NB4 (cell line): ENCODE measurements at regions not wholly inside any gene's neighbourhood (a gene's known extent, or its start where the extent isn't known, plus 50 kb on each side); places are given as distances from the start of the nearest gene placed in this dataset.

Source experiments
- CTCF ChIP-seq: IDR thresholded peaks from one replicate; pipeline ENCODE4 v1.5.1; 2012; ENCODE audit warnings: low read depth, low read length
- MAX ChIP-seq: IDR thresholded peaks from 2 replicates; pipeline ENCODE4 v1.6.1; 2011; ENCODE audit warnings: low read depth, low read length
- MYC ChIP-seq: IDR thresholded peaks from 2 replicates; pipeline ENCODE4 v1.6.1; 2011; ENCODE audit warnings: low read depth, low read length
- POLR2A ChIP-seq: IDR thresholded peaks from 2 replicates; pipeline ENCODE4 v1.6.1; 2011; ENCODE audit warnings: mild to moderate bottlenecking; ENCODE audit not compliant: insufficient read length; ENCODE audit errors: extremely low read depth

GRCh38 chr16:60684002-60684401, 1352.2 kb downstream of the CDH8 start:
- TF ChIP-seq CTCF (no peak), POLR2A (no peak), MYC (no peak), MAX (no peak)
